D721Med (cell line): ENCODE measurements at regions not wholly inside any gene's neighbourhood (a gene's known extent, or its start where the extent isn't known, plus 50 kb on each side); places are given as distances from the start of the nearest gene placed in this dataset.
"Not testable (repeated sequence)": the region's sequence is repeated elsewhere in the genome, so short reads cannot be mapped to it uniquely, and the experiment has no call there.

Experiments
- DNase-seq: peaks from one replicate; pipeline ENCODE4 v3.0.0; 2011; ENCODE audit warnings: low spot score; ENCODE audit not compliant: insufficient read length
- FAIRE-seq: peaks from 2 replicates; lab custom pipeline; 2011; peaks lifted over from hg19 to GRCh38; lab: Jason Lieb, UNC
- TF ChIP-seq, protein P1 (sequence below): IDR thresholded peaks from 2 replicates; pipeline ENCODE4 v1.5.1; 2012; ENCODE audit warnings: mild to moderate bottlenecking, control low read depth; ENCODE audit not compliant: insufficient read depth; ENCODE audit errors: missing control alignments

- FAIRE-seq, result no peak
- DNase-seq, result no peak
Observed at GRCh38 chr13:78540058-78540457, 63.3 kb downstream of the POU4F1 start.

DNA sequence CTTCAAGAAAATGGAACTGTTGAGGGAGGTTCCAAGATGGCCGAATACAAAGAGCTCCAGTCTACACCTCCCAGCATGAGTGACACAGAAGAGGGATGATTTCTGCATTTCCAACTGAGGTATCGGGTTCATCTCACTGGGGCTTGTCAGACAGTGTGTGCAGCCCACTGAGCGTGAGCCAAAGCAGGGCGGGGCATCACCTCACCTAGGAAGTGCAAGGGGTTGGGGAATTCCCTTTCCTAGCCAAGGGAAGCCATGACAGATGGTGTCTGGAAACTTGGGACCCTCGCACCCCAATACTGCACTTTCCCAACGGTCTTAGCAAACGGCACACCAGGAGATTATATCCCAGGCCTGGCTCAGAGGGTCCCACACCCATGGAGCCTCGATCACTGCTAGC is 77.3 kb downstream of the POU4F1 start:
- not testable (repeated sequence) for DNase-seq, FAIRE-seq

More at GRCh38 chr13:78540058-78540457, 63.3 kb downstream of the POU4F1 start:
- TF ChIP-seq, protein P1, sequence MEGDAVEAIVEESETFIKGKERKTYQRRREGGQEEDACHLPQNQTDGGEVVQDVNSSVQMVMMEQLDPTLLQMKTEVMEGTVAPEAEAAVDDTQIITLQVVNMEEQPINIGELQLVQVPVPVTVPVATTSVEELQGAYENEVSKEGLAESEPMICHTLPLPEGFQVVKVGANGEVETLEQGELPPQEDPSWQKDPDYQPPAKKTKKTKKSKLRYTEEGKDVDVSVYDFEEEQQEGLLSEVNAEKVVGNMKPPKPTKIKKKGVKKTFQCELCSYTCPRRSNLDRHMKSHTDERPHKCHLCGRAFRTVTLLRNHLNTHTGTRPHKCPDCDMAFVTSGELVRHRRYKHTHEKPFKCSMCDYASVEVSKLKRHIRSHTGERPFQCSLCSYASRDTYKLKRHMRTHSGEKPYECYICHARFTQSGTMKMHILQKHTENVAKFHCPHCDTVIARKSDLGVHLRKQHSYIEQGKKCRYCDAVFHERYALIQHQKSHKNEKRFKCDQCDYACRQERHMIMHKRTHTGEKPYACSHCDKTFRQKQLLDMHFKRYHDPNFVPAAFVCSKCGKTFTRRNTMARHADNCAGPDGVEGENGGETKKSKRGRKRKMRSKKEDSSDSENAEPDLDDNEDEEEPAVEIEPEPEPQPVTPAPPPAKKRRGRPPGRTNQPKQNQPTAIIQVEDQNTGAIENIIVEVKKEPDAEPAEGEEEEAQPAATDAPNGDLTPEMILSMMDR, result no peak

DNA sequence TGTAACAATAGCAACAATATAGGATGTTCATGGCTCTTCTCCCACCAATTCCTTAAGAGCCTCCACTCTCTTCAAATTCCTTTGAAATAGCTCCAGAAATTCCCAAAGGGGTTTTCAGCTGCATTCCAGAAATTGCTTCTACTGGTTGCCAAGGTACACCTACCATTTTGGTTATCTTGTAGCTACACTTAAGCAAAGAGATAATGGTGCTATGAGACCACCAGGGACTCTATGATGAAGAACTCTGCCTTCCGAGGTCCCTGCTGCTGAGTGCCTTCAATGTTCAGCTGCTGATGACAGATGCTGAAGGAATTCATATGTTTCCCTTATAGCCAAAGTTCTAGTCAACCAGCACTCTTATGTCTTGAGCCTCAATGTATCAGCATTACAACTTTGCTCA is 78.4 kb downstream of the POU4F1 start:
- FAIRE-seq (no peak), DNase-seq (no peak)
- TF ChIP-seq, protein P1, result no peak

DNA sequence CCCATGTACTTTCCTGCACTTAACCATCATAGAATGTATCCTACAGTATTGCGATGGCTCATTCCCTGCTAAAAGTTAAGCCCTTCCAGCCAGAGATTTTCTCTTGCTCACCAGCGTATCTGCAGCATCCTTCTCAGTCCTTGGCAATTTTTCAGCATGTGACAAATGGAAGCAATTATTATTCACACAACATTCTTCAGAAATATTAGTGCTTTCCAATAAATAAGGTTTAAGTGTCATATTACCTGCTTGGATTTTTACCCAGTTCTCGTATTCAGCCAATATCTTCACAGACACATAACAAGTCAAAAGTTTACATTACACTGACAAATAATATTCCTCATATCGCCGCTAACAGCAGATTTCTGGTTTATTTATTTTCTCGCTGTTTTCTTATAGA is 82.3 kb downstream of the POU4F1 start:
- TF ChIP-seq, protein P1, result no peak
- no peak for DNase-seq
- no peak for FAIRE-seq

- FAIRE-seq (no peak), DNase-seq (no peak)
- TF ChIP-seq, protein P1, result no peak
Observed at GRCh38 chr13:78520425-78520824, 82.9 kb downstream of the POU4F1 start.

- not testable (repeated sequence) for FAIRE-seq, DNase-seq
Observed at GRCh38 chr13:78518482-78518881, 84.9 kb downstream of the POU4F1 start.

GRCh38 chr13:78499802-78500201 is 103.5 kb downstream of the POU4F1 start:
- TF ChIP-seq, protein P1, result no peak
- DNase-seq (no peak), FAIRE-seq (no peak)

DNA sequence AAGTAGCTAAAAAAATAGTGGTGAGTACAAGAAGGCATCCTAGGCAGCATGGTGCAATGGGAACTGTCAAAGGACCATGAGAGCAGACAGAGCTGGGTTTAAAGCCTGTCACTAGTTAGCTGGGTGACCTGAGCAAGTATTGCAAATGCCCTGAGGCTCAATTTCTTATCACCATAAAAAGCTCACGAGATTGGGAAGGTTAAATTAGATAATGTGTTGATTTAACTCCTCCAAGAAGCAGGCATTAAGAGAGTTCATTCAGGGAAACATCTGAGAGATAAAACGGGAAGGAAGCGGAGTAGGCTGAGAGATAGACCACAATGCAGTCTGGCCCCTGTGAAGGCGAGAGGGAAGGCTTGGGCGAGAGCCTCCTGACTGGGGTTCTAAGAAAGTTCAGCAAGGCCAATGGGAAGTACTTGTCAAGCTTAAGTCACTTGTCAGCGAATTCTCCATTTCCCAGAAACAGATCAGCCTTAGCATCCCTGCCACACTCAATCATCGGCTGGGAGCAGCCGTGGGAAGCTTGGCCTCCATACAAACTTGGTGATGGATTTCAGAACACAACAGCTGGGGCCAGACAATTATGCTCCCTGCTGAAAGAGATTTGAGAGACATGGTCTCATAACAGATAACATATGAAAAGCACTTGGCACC is 105.5 kb downstream of the POU4F1 start:
- FAIRE-seq (no peak), DNase-seq (no peak)
- TF ChIP-seq, protein P1, result no peak
